Neural crest cell (in vitro differentiated cells): ENCODE measurements at regions not wholly inside any gene's neighbourhood (a gene's known extent, or its start where the extent isn't known, plus 50 kb on each side); places are given as distances from the start of the nearest gene placed in this dataset.

Experiments
- DNase-seq: peaks from one replicate; pipeline ENCODE4 v3.0.0; 2021; ENCODE audit warnings: low read depth, mixed read lengths, low spot score
- H3K27ac Mint-ChIP-seq: one replicate; pipeline ENCODE4 v1.8.0; 2021; ENCODE audit warnings: mild to moderate bottlenecking, mixed read lengths; ENCODE audit not compliant: unreplicated experiment
- H3K27me3 Mint-ChIP-seq: 2 replicates; pipeline ENCODE4 v1.8.0; 2021; ENCODE audit warnings: low read depth, mild to moderate bottlenecking, mixed read lengths
- H3K36me3 Mint-ChIP-seq: 2 replicates; pipeline ENCODE4 v1.8.0; 2021; ENCODE audit warnings: low read depth, mild to moderate bottlenecking, mixed read lengths
- H3K4me1 Mint-ChIP-seq: 2 replicates; pipeline ENCODE4 v1.8.0; 2021; ENCODE audit warnings: mixed read lengths
- H3K4me3 Mint-ChIP-seq: one replicate; pipeline ENCODE4 v1.8.0; 2021; ENCODE audit warnings: mild to moderate bottlenecking, mixed read lengths
- H3K9me3 Mint-ChIP-seq: 2 replicates; pipeline ENCODE4 v1.8.0; 2021; ENCODE audit warnings: mixed read lengths
- CTCF ChIP-seq: fragments of 200-600 bp; sonication (generic); conservative IDR thresholded peaks from 2 replicates; pipeline ENCODE4 v1.5.0; 2021; ENCODE audit warnings: antibody characterized with exemption, mild to moderate bottlenecking

DNA sequence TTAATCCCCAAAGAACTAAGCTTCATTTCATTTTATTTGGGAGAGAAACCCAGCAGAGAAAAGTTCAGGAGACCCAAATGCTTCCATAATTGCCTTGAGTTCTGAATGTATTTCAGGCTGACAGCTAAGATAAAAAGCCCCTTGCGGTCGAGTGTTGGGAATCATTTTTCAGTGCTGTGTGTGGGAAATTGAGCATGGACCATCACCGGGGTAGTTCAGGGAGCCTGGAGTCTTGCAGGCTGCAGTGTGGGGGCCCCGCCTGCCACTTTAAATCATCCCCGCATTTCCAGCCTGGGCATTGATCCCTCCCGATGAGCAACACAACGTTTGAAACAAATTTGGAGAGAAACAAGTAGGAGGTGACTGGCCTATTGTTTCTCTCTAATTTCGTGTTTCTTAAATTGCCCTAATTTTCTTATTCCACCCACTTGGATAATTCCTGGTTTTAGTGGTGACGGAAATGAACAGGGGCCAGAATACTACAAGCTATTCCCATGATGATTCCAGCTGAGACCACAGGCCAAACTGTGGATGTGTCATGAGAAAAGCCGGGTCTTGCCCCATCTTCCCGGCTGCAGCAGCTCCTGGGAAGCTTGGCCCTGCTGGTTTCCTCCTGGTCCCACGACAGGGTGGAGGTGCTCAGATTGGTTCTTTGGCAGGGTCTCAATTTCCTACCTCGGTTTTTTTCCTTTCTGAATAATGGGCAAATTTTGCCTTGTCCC is 75.1 kb downstream of the FOXL1 start:
- Mint-ChIP-seq H3K36me3 (no peaks in the 10 kb centered on the region), H3K4me3 (no peak overlapping the region), H3K4me1 (peaks cover 4% of the 10 kb centered on the region), H3K9me3 (no peaks in the 10 kb centered on the region), H3K27ac (no peak overlapping the region), H3K27me3 (peaks cover 2% of the 10 kb centered on the region)
- DNase-seq = no peak
- no peak for TF ChIP-seq CTCF

- no peak overlapping the region for H3K4me3 Mint-ChIP-seq
- H3K4me1 Mint-ChIP-seq = peaks cover 12% of the 10 kb centered on the region
- no peak for TF ChIP-seq CTCF
- H3K36me3 Mint-ChIP-seq = peaks cover 4% of the 10 kb centered on the region
- H3K9me3 Mint-ChIP-seq = peaks cover 7% of the 10 kb centered on the region
- H3K27ac Mint-ChIP-seq = peak overlapping the region; percentile 43
- H3K27me3 Mint-ChIP-seq = peaks cover 4% of the 10 kb centered on the region
- no peak for DNase-seq
Observed at GRCh38 chr16:86657972-86658371, 79.6 kb downstream of the FOXL1 start.

GRCh38 chr16:86660623-86661022 is 82.3 kb downstream of the FOXL1 start:
- H3K4me1 Mint-ChIP-seq = peaks cover 19% of the 10 kb centered on the region
- peaks cover 12% of the 10 kb centered on the region for H3K9me3 Mint-ChIP-seq
- peaks cover 4% of the 10 kb centered on the region for H3K36me3 Mint-ChIP-seq
- TF ChIP-seq CTCF = no peak
- no peak overlapping the region for H3K27ac Mint-ChIP-seq
- no peak for DNase-seq
- peaks cover 6% of the 10 kb centered on the region for H3K27me3 Mint-ChIP-seq
- H3K4me3 Mint-ChIP-seq = no peak overlapping the region

- H3K27ac Mint-ChIP-seq = no peak overlapping the region
- peaks cover 6% of the 10 kb centered on the region for H3K27me3 Mint-ChIP-seq
- H3K9me3 Mint-ChIP-seq = peaks cover 12% of the 10 kb centered on the region
- peaks cover 19% of the 10 kb centered on the region for H3K4me1 Mint-ChIP-seq
- TF ChIP-seq CTCF = no peak
- DNase-seq = no peak
- H3K36me3 Mint-ChIP-seq = peaks cover 4% of the 10 kb centered on the region
- H3K4me3 Mint-ChIP-seq = no peak overlapping the region
Observed at GRCh38 chr16:86661706-86662105, 83.4 kb downstream of the FOXL1 start.

GRCh38 chr16:86662195-86662594 is 83.8 kb downstream of the FOXL1 start:
- no peak for TF ChIP-seq CTCF
- DNase-seq = no peak
- Mint-ChIP-seq H3K27ac (no peak overlapping the region), H3K9me3 (peaks cover 12% of the 10 kb centered on the region), H3K4me1 (peaks cover 19% of the 10 kb centered on the region), H3K4me3 (no peak overlapping the region), H3K27me3 (peaks cover 6% of the 10 kb centered on the region), H3K36me3 (peaks cover 4% of the 10 kb centered on the region)
